Hypothalamus (tissue), 51 donors: ENCODE measurements at regions not wholly inside any gene's neighbourhood (a gene's known extent, or its start where the extent isn't known, plus 50 kb on each side); places are given as distances from the start of the nearest gene placed in this dataset.

Experiments used
- DNase-seq, 51 donors: peaks; one replicate each; lab custom pipeline; 2025; lab: John Stamatoyannopoulos, UW

DNA sequence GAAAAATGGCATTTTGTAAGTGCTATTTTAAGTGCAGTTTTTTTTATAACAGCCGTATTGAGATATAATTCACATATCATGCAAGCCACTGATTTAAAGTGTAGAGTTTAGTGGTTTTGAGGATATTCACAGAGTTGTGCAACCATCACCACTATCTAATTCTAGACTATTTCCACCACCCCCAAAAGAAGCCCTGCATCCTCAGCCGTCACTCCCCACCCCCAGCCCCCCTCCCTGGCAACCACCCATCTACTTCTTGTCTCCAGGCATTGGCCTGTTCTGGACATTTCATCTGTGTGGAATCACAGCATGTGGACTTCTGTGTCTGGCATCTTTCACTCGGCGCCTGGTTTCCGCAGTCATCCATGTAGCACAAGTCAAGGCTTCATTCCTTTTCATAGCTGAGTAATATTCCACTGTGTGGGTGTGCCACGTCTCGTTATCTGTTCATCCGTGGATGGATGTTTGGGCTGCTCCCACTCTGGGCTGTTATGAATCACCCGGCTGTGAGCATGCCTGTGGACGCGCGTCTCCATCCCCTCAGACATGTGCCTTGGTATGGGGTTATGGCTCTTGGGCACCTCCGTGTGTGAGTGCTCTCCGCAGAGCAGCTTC lies 138.4 kb upstream of the CIBAR2 start:
- peak in 1 of 51 donors; percentile 41 for DNase-seq

DNA sequence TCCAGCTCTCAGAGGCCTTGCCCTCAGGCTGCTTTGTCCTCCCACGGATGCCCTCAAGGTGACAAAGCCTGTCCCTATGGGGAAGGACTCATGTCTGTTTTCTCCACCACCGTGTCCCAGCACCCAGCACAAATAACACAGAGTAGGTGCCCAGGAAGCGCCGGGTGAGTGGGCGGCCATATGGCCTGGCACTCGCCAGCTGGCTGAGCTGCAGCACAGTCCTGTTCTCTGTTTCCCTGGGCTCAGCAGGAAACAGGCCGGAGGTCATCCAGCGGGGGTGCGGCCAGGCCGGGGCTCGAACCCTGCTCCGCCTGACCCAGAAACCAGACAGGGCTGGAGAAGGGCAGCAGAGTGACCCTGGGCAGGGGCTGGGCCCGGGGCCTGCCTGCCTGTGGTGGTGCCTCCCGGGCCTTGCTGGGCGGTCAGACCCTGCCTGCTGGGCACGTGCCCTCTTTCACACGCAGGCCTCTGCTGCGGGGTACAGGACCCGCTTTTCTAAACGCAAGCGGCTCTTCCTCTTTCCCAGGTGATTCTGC lies 139.0 kb upstream of the CIBAR2 start:
- DNase-seq: no peak

DNA sequence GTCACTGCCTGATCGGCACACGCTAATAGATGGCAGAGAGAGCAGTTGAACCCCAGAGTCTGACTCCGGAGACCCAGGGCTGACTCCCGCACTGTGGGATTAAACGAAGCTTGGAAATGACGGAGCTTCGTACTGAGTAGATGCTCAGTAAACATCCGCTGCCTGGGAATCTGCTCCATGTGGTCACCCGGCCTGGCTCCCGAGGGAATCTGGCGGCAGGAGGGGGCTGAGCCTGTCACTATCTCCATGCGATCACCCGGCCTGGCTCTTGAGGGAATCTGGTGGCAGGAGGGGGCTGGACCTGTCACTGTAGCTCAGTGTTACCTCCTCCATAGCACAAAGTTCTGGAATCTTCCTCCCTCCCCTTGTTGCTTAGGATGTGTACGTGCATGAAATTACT lies 139.7 kb upstream of the CIBAR2 start:
- DNase-seq: no peak

DNA sequence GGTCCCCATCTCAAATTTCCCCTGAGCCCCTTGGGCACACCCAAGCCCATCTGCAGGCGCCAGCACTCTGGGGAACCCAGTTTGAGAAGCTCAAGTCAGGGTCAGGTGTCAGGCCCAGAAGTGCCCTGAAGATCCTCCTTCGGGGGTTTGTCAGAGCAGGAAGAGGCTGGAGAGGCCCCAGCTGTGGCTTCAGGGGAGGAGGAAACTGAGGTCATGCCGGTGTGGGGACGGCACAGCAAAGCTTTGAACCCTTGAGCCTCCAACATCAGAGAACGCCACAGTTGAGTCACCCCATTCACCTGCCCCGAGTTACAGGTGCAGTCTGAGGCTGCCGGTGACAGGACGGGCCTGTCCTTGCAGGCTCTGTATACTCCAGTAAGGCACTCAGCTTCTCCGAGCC lies 140.2 kb upstream of the CIBAR2 start:
- DNase-seq: no peak

DNA sequence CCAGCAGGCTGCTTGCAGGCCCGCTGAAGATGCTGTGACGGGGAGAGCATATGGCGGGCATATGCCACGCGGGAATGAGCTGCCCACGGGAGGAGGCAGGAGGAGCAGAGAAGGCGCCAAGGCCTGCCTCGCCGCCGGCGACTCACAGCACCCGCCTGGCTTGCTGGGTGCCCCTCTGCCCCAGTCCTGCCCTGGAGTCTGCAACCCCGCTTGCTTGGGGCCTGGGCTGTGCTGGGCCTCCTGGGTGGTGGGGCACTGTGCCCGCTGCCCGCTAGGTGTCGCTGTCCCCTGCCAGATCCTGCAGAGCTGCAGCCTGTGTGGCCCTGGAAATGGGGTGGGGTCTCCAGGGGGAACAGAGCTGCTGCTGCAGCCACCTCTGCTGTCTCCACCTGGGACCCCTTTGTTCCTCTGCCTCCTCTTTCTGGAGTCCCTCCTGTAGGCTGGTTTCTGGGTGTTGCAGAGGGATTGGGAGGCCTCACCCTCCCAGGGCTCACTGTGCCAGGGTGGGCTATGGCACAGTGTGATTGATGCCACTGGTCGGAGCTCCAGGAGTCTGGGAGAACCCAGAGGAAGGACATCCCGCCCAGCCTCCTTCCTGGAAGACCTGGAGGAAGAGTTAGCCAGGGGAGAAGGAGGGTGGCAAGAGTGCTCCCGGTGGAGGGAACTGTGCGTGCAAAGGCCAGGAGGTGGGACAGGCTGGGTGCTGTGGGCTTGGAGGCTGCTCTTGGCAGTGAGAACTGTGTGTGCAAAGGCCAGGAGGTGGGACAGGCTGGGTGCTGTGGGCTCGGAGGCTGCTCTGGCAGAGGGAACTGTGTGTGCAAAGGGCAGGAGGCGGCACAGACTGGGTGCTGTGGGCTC lies 141.0 kb upstream of the CIBAR2 start:
- peak in 41 of 51 donors; percentile 10 to 77 (median 43) for DNase-seq

DNA sequence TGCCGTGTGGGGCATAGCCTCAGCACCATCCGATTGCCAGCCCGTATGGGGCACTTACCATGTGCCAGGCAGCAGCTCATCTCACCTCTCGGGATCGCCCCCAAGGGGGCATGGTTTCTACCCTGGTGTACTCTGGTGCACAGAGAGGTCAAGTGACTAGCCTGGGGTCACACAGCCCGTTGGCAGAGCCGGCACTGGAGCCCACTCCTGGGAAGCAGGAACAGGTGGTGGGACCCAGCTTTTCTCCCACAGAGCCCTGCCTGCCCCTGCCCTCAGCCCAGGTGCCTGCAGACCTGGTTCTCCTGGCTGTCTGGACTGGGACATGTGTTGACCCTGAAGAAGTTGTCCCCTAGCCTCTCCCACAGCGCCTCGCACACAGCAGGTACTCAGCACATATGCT lies 141.8 kb upstream of the CIBAR2 start:
- no peak for DNase-seq

DNA sequence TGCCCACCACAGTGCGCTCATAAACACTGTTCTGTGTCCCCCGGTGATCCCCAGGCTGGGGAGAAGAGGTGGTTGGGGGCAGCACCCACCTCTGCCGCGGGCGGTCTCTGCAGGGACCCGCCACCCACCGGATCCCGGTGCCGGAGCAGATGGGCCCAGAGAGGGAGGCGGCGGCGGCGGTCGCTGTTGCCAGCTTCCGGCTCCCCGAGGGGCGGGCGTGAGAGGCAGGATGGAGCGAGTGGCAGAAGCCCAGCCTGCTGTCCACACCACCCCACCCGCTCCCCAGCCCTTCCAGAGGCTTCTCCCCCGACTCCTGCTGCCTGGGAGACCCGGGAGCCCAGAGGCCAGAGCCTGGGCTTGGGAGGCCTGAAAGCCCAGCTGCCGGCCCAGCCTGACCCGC lies 142.6 kb upstream of the CIBAR2 start:
- no peak for DNase-seq

DNA sequence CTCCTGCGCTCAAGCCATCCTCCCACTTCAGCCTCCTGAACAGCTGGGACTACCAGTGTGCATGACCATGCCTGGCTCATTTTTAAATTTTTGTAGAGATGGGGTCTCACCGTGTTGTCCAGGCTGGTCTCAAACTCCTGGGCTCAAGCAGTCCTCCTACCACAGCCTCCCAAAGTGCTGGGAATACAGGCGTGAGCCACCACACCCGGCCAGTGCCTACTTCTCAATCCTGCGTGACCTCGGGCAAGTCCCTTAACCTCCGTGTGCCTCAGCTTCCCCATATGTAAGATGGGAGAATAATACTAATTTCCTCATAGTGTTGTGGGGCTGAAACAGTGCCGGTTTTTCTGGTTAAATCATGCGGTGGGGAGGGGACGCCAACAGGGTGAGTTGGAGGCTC lies 143.5 kb upstream of the CIBAR2 start:
- no peak for DNase-seq

DNA sequence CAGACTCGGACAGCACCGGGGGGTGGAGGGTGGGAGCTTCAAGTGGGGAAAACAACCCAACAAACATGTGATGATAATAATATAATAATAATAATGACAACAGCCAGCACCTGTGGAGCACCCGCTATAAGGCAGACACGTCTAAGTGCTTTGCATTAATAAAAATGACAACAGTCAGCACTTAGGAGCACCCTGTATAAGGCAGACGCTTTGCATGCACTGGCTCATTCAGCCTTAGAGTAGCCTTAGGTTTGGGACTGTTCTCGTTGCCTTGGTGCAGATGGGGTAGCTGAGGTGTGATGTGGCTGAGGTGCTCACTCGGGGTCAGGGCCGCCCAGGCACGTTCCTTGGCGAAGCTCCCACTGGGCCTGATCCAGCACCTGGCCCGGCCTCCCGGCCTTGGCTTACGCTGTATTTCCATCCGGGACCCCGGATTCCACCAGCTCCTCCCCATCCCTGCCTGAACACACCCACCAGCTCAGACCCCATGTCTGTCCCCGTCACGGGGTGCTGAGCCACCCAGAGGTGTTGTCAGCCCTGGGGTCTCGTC lies 144.0 kb upstream of the CIBAR2 start:
- no peak for DNase-seq

DNA sequence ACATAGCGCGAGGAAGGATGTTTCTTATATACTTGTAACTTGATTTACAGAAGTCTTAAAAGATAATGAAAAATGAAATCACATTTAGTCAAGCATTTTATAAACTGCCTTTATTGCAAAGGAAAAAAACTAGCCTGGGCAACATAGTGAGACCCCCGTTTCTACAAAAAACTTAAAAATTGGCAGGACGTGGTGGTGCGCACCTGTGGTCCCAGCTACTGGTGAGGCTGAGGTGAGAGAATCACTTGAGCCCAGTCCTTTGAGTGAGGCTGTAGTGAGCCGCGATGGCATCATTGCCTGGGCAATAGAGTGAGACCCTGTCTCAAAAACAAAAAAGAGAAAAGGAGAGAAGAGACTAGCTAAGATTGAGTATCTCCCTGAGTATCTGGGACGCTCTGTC lies 145.2 kb upstream of the CIBAR2 start:
- DNase-seq: no peak

DNA sequence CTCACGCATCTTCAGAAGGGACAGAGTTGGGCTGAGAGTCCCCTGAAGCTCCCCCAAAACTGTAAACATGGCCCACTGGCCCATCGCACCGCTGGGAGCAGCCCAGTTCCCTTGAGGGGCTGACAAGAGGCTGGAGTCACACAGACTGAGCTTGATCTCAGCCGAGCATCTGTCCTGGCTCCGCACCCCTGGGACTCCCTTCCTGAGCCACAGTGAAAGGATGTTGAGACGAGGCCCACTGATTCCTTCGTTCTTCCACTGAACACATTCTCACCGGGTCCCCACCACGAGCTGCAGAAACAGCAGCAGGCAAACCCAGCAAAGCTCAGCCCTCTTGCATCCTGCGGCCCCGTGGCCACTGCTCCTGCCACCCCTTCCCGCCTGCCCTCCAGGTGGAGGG lies 145.9 kb upstream of the CIBAR2 start:
- DNase-seq: no peak

DNA sequence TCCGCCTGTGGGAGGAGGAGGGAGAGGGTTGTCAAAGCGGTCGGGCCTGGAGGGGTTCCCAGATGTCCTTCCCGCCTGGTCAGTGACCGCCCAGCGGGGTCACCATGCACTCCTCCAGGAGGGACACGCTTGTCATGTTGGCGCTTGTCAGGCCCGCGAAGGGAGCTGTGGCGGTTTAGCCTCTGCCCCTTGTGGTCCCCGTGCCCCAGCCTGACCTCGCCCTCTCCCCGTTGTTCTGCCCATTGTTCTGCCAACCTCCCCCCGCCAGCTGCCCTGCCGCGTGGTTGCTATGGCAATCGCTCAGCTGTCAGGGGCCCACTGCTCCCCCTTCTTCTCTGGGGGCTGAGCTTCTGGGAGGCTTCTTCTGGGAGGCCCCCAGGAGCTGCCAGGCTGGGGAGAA lies 146.4 kb upstream of the CIBAR2 start:
- DNase-seq: peak in 16 of 51 donors; percentile 5 to 38 (median 13)

DNA sequence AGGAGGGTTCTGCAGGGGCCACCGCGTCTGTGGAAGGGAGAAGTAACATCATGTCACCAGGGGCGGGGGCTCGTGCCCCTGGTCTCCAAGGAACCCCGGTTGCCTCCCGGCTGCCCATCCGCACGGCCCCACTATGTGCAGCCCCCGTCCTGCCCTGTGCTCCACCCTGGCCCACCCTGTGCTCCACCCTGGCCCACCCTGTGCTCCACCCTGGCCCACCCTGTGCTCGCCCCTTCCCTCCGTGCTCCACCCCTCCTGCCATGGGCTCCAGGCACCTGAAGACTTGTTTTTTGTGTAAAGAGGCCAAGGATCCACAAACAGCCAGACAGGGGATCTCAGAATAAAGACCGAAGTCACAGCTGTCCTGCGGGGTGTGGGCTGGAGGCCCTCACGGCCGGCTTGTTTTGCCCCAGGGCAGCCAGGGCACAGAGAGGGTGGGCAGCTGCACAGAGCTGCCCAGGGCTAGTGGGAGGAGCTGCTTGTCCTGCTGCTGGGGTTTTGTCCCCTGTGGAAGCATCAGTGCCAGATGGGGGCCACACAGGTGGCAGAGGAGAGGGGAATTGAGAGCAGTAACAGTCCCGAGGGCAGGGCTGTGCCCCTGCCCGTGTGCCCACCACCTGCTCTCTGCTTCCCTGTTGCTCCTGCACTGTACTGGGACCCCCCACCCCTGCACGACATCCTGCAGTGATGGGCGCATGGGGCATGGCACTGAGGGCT lies 147.0 kb upstream of the CIBAR2 start:
- DNase-seq: no peak

DNA sequence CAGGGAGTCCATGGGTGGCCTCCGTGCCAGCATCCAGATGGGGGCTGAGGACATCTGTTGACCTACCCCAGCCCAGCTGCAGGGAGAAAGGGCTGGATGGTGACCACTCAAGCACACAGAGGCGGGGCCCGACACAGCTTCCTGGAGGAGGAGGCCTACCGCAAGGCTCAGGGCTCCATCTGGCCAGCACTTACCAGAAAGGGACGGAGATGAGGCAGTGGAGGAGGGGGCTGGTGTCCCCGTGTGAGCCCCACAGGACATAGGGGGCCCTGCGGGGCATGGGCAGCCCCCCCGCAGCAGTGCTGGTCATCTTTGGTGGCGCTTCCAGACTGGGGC lies 147.5 kb upstream of the CIBAR2 start:
- no peak for DNase-seq

DNA sequence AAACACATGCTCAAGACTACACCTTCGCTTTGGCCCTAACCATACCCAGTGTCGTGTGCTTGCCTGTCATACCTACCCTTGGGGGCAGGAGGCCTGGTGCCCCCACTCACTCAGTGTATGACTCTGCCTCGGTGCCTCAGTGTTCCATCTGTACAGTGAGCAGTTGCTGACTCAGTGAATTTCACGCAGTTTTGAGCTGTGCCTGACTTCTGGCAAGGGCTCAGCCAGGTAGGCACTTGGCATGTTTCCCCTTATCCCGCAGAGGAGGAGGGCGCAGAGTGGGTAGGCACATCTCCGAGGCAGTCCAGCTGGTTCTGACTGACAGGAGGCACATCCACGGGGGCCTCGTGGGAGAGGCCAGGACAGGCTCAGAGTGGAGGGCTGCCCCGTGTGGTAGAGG lies 148.9 kb upstream of the CIBAR2 start:
- no peak for DNase-seq

DNA sequence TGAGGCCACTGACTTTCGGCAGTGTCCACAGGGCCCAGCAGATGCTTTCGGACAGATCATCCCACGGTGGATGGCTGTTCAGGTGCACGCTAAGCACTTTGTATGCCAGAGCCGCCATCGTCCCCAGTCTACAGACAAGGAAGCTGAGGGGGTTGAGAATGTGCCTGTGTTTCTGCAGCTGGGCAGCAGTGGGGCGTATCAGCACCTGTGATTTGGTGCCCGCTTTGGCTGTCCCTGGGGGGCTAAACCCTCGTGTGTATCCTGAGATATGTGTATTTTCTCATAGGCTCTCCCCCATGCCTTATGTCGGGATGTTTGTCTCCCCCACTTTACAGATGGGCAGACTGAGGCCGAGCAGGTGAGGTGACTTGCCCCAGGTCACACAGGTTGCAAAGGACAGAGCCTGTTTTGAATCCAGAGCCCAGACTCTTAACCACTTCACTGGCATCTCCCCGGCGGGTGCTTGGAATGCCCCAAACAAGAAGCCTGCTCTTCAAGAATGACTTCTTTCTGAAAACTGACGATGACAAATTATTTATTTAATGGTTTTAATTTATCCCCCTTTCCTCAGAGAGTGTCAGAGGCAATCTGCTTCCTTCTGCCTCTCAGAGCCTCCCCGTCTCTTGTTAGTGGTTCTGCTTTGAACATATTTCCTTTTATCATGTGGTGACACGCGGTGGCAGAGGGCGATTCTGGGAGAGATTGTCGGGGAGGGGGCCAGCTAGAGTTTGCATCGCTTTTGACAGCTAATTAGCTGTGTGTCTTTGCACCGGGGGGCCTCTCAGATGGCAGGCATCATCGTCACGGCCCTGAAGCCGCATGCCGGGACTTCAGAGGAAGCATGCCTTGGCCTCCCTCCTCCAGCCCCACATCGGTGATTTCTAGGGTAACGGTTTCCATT lies 149.6 kb upstream of the CIBAR2 start:
- no peak for DNase-seq

DNA sequence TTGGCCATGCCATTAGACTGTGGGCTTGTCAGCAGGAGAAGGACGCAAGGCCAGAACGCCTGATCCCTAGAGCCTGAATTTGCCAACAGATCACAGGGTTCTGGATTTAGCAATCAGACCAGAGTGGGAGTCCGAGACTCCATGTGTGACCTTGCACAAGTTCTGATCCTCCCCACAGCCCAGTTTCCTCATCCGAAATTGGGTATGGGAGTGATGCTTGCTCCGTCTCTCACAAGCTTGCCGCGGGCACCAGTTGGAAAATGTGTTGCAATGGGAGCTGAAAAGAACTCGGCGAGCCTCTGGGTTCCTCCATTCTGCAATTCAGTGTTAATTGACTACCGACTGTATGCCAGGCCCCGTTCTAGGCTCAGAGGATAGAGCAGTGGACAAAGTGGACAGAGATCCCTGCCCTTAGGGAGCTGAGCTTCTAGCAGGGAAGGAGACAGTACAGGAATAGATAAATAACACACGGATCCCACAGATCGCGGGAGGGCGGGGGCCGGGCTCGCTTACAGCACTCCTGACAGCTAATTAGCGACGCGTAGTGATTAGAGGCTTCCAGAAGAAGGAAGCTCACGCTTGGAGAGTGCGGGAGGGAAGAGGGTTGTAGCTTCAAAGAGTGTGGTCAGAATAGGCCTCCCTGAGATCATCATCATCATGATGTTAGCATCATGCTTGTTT lies 150.4 kb upstream of the CIBAR2 start:
- peak in 4 of 51 donors; percentile 9 to 36 (median 18) for DNase-seq

DNA sequence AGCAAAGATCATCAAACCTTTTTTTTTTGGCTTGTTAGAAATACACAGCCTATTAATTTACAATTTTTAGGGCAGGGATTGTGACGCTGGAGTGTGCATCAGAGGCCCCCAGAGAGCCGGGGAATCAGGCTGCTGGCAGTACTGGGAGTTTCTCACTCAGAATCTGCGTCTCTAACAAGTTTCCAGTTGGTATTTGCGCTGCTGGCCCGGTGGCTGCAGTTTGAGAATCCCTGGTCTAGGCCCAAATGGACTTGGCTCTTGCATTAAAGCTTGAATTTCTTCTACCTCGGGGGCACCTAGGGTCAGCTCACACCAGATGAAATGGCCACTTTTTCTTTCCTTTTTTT lies 150.9 kb upstream of the CIBAR2 start:
- DNase-seq: peak in 1 of 51 donors; percentile 12

DNA sequence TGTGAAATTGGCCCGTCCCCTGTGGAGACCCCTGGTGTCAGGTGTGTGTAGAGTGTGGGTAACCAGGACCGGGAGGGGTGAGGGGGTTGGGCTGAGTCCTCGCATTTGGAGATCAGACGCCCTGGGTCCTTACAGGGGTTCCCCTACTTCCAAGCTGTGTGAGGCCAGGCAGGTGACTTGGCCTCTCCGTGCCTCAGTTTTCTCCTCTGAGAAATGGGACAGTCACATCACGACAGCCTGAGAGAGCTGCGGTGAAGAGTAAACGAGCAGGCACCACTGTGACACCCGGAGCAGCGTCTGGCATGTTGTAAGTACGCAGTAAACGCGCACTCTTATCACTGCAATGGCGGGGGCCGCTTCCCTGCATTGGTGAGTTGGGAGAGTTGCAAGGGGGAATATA lies 152.5 kb upstream of the CIBAR2 start:
- DNase-seq: no peak
